IMR-90 (cell line): ENCODE measurements at regions not wholly inside any gene's neighbourhood (a gene's known extent, or its start where the extent isn't known, plus 50 kb on each side); places are given as distances from the start of the nearest gene placed in this dataset.

Experiments
- ATAC-seq: fragments of 200-7000 bp; cut with Tn5 transposase; 2 replicates; pipeline ENCODE4 v1.9.1; 2020; ENCODE audit warnings: low read depth, mild to moderate bottlenecking, moderate library complexity
- BruUV-seq: library from RNA; stranded (reverse); fragments of 400-500 nt; replicated peaks from 2 replicates; lab custom pipeline; 2021; lab: Mats Ljungman, UMichigan
- CTCF ChIA-PET: fragments of 300-600 bp; formaldehyde crosslinking; extraction: SDS; loops from one replicate; lab custom pipeline; 2021; ENCODE audit warnings: antibody characterized with exemption; lab: Yijun Ruan, JAX
- POLR2A ChIA-PET: fragments of 300-600 bp; sonication (Branson Sonifier 250); formaldehyde crosslinking; loops from one replicate; lab custom pipeline; 2022; ENCODE audit warnings: antibody characterized with exemption; ENCODE audit not compliant: unreplicated experiment; lab: Charles Lee
- DNase-seq: peaks from one replicate; pipeline ENCODE4 v3.0.0; 2013
- H2AFZ ChIP-seq: replicated peaks from 2 replicates; pipeline ENCODE3; 2013; ENCODE audit warnings: low read length, mild to moderate bottlenecking; ENCODE audit not compliant: poor library complexity
- H2AK5ac ChIP-seq: 2 replicates; pipeline ENCODE4 v1.6.1; 2013; ENCODE audit warnings: low read depth, low read length, inconsistent platforms
- H2AK9ac ChIP-seq: replicated peaks from 2 replicates; pipeline ENCODE3; 2013; ENCODE audit warnings: mild to moderate bottlenecking, low read depth, low read length, moderate library complexity; ENCODE audit not compliant: poor library complexity
- H2BK120ac ChIP-seq: 2 replicates; pipeline ENCODE4 v1.6.1; 2013; ENCODE audit warnings: low read depth, low read length, inconsistent platforms
- H2BK15ac ChIP-seq: 3 replicates; pipeline ENCODE4 v1.6.1; 2013; ENCODE audit warnings: low read depth, low read length, inconsistent platforms
- H2BK20ac ChIP-seq: 2 replicates; pipeline ENCODE4 v1.6.1; 2013; ENCODE audit warnings: low read depth, mild to moderate bottlenecking, inconsistent platforms, low read length, moderate library complexity
- H2BK5ac ChIP-seq: 2 replicates; pipeline ENCODE4 v1.6.1; 2013; ENCODE audit warnings: mild to moderate bottlenecking, low read depth, low read length, inconsistent platforms; ENCODE audit not compliant: poor library complexity, severe bottlenecking
- H3K14ac ChIP-seq: replicated peaks from 2 replicates; pipeline ENCODE4 v1.6.1; 2013; ENCODE audit warnings: low read depth, low read length, inconsistent platforms
- H3K18ac ChIP-seq: 2 replicates; pipeline ENCODE4 v1.6.1; 2013; ENCODE audit warnings: low read depth, low read length, control low read depth
- H3K23ac ChIP-seq: 2 replicates; pipeline ENCODE4 v1.6.1; 2013; ENCODE audit warnings: low read depth, low read length, inconsistent platforms
- H3K27ac ChIP-seq: 2 replicates; pipeline ENCODE4 v1.5.1; 2013; ENCODE audit warnings: mild to moderate bottlenecking, control low read depth, low read length; ENCODE audit not compliant: insufficient read depth
- H3K27me3 ChIP-seq: 2 replicates; pipeline ENCODE4 v1.6.1; 2013; ENCODE audit warnings: low read length; ENCODE audit not compliant: control insufficient read depth, insufficient read depth
- H3K36me3 ChIP-seq: 2 replicates; pipeline ENCODE4 v1.6.1; 2013; ENCODE audit warnings: low read length, mixed read lengths; ENCODE audit not compliant: control insufficient read depth, insufficient read depth
- H3K4ac ChIP-seq: 2 replicates; pipeline ENCODE4 v1.6.1; 2013; ENCODE audit warnings: low read depth, low read length, inconsistent platforms
- H3K4me1 ChIP-seq: 2 replicates; pipeline ENCODE4 v1.6.1; 2013; ENCODE audit warnings: low read length, mixed read lengths; ENCODE audit not compliant: control insufficient read depth, insufficient read depth
- H3K4me2 ChIP-seq: 2 replicates; pipeline ENCODE4 v1.6.1; 2013; ENCODE audit warnings: low read depth, mild to moderate bottlenecking, control low read depth, low read length, moderate library complexity
- H3K4me3 ChIP-seq: 2 replicates; pipeline ENCODE4 v1.5.1; 2013; ENCODE audit warnings: low read depth, mild to moderate bottlenecking, control low read depth, low read length, moderate library complexity; ENCODE audit not compliant: insufficient read depth
- H3K56ac ChIP-seq: 2 replicates; pipeline ENCODE4 v1.6.1; 2013; ENCODE audit warnings: low read length, inconsistent platforms; ENCODE audit not compliant: insufficient read depth; ENCODE audit errors: extremely low read depth
- H3K79me1 ChIP-seq, 2 experiments: 2 replicates each; pipeline ENCODE4 v1.6.1; 2013; ENCODE audit warnings: low read length in 2 of 2, inconsistent platforms in 1 of 2, low read depth in 1 of 2
- H3K9ac ChIP-seq: 2 replicates; pipeline ENCODE4 v1.6.1; 2013; ENCODE audit warnings: low read depth, low read length, control low read depth
- H3K9me1 ChIP-seq: 2 replicates; pipeline ENCODE4 v1.6.1; 2013; ENCODE audit warnings: low read length, inconsistent platforms; ENCODE audit not compliant: insufficient read depth
- H3K9me3 ChIP-seq: 2 replicates; pipeline ENCODE4 v1.6.1; 2013; ENCODE audit warnings: low read length; ENCODE audit not compliant: control insufficient read depth, insufficient read depth
- H4K20me1 ChIP-seq: 2 replicates; pipeline ENCODE4 v1.6.1; 2013; ENCODE audit warnings: low read length, inconsistent platforms; ENCODE audit not compliant: insufficient read depth
- H4K5ac ChIP-seq: 2 replicates; pipeline ENCODE4 v1.6.1; 2013; ENCODE audit warnings: mild to moderate bottlenecking, low read depth, low read length, control low read depth
- H4K8ac ChIP-seq, 2 experiments: 2 replicates each; pipeline ENCODE4 v1.6.1; 2013; ENCODE audit warnings: low read depth in 2 of 2, low read length in 2 of 2, control low read depth in 1 of 2, inconsistent platforms in 1 of 2
- H4K91ac ChIP-seq: 2 replicates; pipeline ENCODE4 v1.6.1; 2013; ENCODE audit warnings: low read depth, low read length, inconsistent platforms; ENCODE audit not compliant: insufficient read depth
- BHLHE40 ChIP-seq: fragments of 150-350 bp; IDR thresholded peaks from 2 replicates; pipeline ENCODE4 v1.6.1; 2016; ENCODE audit warnings: mild to moderate bottlenecking, low read depth, low read length
- CEBPB ChIP-seq: IDR thresholded peaks from 2 replicates; pipeline ENCODE4 v1.6.1; 2012; ENCODE audit warnings: low read depth, low read length, improper control_type of control experiment
- CHD1 ChIP-seq: IDR thresholded peaks from 2 replicates; pipeline ENCODE4 v1.6.1; 2012; ENCODE audit warnings: low read depth, low read length, improper control_type of control experiment
- FOS ChIP-seq: fragments of 150-350 bp; IDR thresholded peaks from 2 replicates; pipeline ENCODE4 v1.6.1; 2016; ENCODE audit warnings: low read depth, low read length
- MAFK ChIP-seq: IDR thresholded peaks from 2 replicates; pipeline ENCODE4 v1.6.1; 2012; ENCODE audit warnings: low read depth, low read length, improper control_type of control experiment
- MAZ ChIP-seq: IDR thresholded peaks from 2 replicates; pipeline ENCODE4 v1.6.1; 2012; ENCODE audit warnings: low read depth, mild to moderate bottlenecking, low read length, improper control_type of control experiment, moderate library complexity, borderline replicate concordance
- MXI1 ChIP-seq: IDR thresholded peaks from 2 replicates; pipeline ENCODE4 v1.6.1; 2012; ENCODE audit warnings: low read depth, mild to moderate bottlenecking, low read length, moderate library complexity, borderline replicate concordance
- NFE2L2 ChIP-seq: fragments of 150-350 bp; IDR thresholded peaks from 2 replicates; pipeline ENCODE4 v1.6.1; 2016; ENCODE audit warnings: low read depth, mild to moderate bottlenecking, low read length
- POLR2A ChIP-seq: IDR thresholded peaks from 2 replicates; pipeline ENCODE4 v1.6.1; 2012; ENCODE audit warnings: mild to moderate bottlenecking, low read depth, low read length
- RAD21 ChIP-seq: IDR thresholded peaks from 2 replicates; pipeline ENCODE4 v1.6.1; 2012; ENCODE audit warnings: low read length, improper control_type of control experiment
- RFX5 ChIP-seq: IDR thresholded peaks from 2 replicates; pipeline ENCODE4 v1.8.0; 2012; ENCODE audit warnings: low read depth, mild to moderate bottlenecking, low read length, moderate library complexity
- SMC3 ChIP-seq: fragments of 150-350 bp; IDR thresholded peaks from 2 replicates; pipeline ENCODE4 v1.6.1; 2016; ENCODE audit warnings: low read depth, mild to moderate bottlenecking, antibody characterized with exemption, low read length, moderate library complexity
- WGBS, 2 experiments: methylation state at CpG; one replicate each; pipeline versions ENCODE4 v1.1.5 to v1.1.7; 2013; ENCODE audit warnings: missing lambda C conversion rate in 2 of 2; ENCODE audit not compliant: insufficient read length in 1 of 2; ENCODE audit errors: extremely low coverage in 2 of 2; 5-methylcytosine and 5-hydroxymethylcytosine counted together
- dilution Hi-C: fragments of 300-500 bp; cut with HindIII; formaldehyde crosslinking; loops from one replicate; pipeline ENCODE4 v1.14.3; 2018; ENCODE audit warnings: low sequenced_read_pairs; ENCODE audit not compliant: unreplicated experiment
- in situ Hi-C: fragments of 300-500 bp; cut with MboI; formaldehyde crosslinking; loops from 3 replicates; pipeline ENCODE4 v1.14.3; 2019; ENCODE audit warnings: low sequenced_read_pairs, inconsistent platforms, mixed read lengths
- intact Hi-C: fragments of 100-400 bp; cut with micrococcal nuclease; formaldehyde crosslinking; loops from 2 replicates; pipeline ENCODE4 v1.10.0; 2022
- TF ChIP-seq, protein P1 (sequence below): fragments of 150-350 bp; IDR thresholded peaks from 2 replicates; pipeline ENCODE4 v1.6.1; 2017; ENCODE audit warnings: mild to moderate bottlenecking, antibody characterized with exemption, low read length, low read depth

DNA sequence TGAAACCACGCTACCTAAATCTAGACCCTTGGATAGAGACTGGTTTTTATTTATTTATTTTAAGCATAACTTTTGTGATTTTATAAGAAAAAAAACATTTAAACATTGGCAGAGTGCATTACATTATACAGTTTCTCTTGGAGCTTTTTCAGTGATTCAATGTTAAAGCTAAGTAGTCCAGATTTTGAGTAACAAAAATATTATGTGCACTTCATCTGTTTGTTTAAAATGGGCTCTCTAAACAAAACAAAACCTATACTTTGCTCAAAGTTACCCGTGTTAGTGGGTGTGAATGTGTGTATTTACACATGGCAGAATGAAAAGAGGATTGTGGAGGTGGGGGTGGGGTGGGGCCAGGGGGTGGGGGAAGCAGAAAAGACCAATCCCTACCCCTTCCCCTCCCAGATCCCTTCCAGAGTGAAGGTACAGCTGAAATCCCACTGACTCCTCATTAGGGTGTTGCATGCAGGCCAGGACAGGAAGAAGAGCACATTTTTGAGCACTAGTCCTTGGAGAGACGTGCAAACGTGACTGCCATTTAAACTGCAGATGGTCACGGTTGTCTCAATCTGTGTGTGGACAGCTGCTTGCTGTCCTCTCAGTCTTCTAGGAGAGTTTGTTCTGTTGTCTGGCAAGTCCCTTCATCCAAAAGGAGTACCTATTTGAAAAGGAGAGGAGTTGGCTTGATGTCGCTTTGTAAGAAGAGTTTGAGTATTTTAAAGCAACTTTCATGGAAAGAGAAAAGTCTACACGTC, 303.0 kb downstream of the ICOS start:
- Histone ChIP-seq H3K4ac (no peak overlapping the region), H3K23ac (no peak overlapping the region), H3K36me3 (no peaks in the 10 kb centered on the region), H4K8ac (no peak overlapping the region), H2AK9ac (no peak overlapping the region), H2BK120ac (no peak overlapping the region), H2AFZ (peak overlapping the region; percentile 11), H3K27me3 (peaks cover 5% of the 10 kb centered on the region), H2BK15ac (no peak overlapping the region), H2AK5ac (no peak overlapping the region), H4K5ac (no peak overlapping the region), H3K18ac (no peak overlapping the region), H3K56ac (no peak overlapping the region), H3K27ac (no peak overlapping the region), H2BK5ac (no peak overlapping the region), H3K4me3 (no peak overlapping the region), H3K9me3 (peaks cover 3% of the 10 kb centered on the region; the same call in 1 of the 2 replicates), H4K20me1 (no peaks in the 10 kb centered on the region), H3K4me1 (no peaks in the 10 kb centered on the region), H3K4me2 (no peak overlapping the region), H3K9me1 (no peaks in the 10 kb centered on the region), H4K91ac (no peak overlapping the region), H2BK20ac (no peak overlapping the region), H3K9ac (no peak overlapping the region), H3K14ac (no peak overlapping the region), H3K79me1 (no peaks in the 10 kb centered on the region)
- in situ Hi-C loops = no loop called here
- ChIA-PET POLR2A (interaction anchor here (0.7 kb wide), 1 partner anchor 11 kb away, joined by 4 read pairs; no protein-coding TSS in a partner anchor), CTCF (interaction anchor here (0.8 kb wide), 1 partner anchor 15 kb away, joined by 3 read pairs; no protein-coding TSS in a partner anchor)
- ATAC-seq = no peak
- DNase-seq = no peak
- 43% methylated on average over 4 of the region's 7 CpGs; no CpG with 5 or more reads in 1 of the 2 experiments for WGBS, 2 experiments
- intact Hi-C loops = no loop called here
- TF ChIP-seq MAZ (no peak), BHLHE40 (no peak), CEBPB (no peak), POLR2A (no peak), RAD21 (no peak), MXI1 (no peak), CHD1 (no peak), RFX5 (no peak), NFE2L2 (no peak), MAFK (no peak), SMC3 (no peak), FOS (no peak)
- TF ChIP-seq, protein P1, sequence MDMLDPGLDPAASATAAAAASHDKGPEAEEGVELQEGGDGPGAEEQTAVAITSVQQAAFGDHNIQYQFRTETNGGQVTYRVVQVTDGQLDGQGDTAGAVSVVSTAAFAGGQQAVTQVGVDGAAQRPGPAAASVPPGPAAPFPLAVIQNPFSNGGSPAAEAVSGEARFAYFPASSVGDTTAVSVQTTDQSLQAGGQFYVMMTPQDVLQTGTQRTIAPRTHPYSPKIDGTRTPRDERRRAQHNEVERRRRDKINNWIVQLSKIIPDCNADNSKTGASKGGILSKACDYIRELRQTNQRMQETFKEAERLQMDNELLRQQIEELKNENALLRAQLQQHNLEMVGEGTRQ = no peak
- no TSS peak for BruUV-seq
- dilution Hi-C loops = no loop called here
